GM21526 (cell line): ENCODE measurements at regions not wholly inside any gene's neighbourhood (a gene's known extent, or its start where the extent isn't known, plus 50 kb on each side); places are given as distances from the start of the nearest gene placed in this dataset.

Experiments used
- ATAC-seq: cut with Tn5 transposase; IDR thresholded peaks from one replicate; pipeline ENCODE4 v1.9.1; 2021; ENCODE audit warnings: moderate library complexity; ENCODE audit not compliant: unreplicated experiment, low FRiP score

GRCh38 chr2:111715987-111716904 is 167.7 kb downstream of the ANAPC1 start:
- no peak for ATAC-seq

- ATAC-seq = no peak
Measured at GRCh38 chr2:111716905-111717775, 166.9 kb downstream of the ANAPC1 start.
